GM23338 (cell line): ENCODE measurements at regions not wholly inside any gene's neighbourhood (a gene's known extent, or its start where the extent isn't known, plus 50 kb on each side); places are given as distances from the start of the nearest gene placed in this dataset.

Source experiments
- ATAC-seq: fragments of 200-7000 bp; cut with Tn5 transposase; 3 replicates; pipeline ENCODE4 v1.9.1; 2020
- DNase-seq: peaks from one replicate; pipeline ENCODE4 v3.0.0-alpha.2; 2015; ENCODE audit warnings: low spot score
- H2AFZ ChIP-seq: fragments of 200-600 bp; sonication (generic); 2 replicates; pipeline ENCODE4 v1.8.0; 2016; ENCODE audit warnings: antibody characterized with exemption, mild to moderate bottlenecking, moderate library complexity
- H3F3A ChIP-seq: fragments of 200-600 bp; sonication (generic); replicated peaks from 2 replicates; pipeline ENCODE4 v1.8.0; 2017; ENCODE audit warnings: antibody characterized with exemption, mixed run types, low read depth
- H3K27ac ChIP-seq: fragments of 200-600 bp; sonication (generic); 2 replicates; pipeline ENCODE4 v1.6.1; 2016; ENCODE audit warnings: low read depth
- H3K27me3 ChIP-seq: fragments of 200-600 bp; sonication (generic); 2 replicates; pipeline ENCODE4 v1.8.0; 2016; ENCODE audit warnings: mild to moderate bottlenecking, mixed run types, moderate library complexity; ENCODE audit not compliant: insufficient read depth
- H3K36me3 ChIP-seq: fragments of 200-600 bp; sonication (generic); 2 replicates; pipeline ENCODE4 v1.8.0; 2016; ENCODE audit warnings: mild to moderate bottlenecking; ENCODE audit not compliant: insufficient read depth
- H3K4me1 ChIP-seq: fragments of 200-600 bp; sonication (generic); 2 replicates; pipeline ENCODE4 v1.8.0; 2016; ENCODE audit warnings: mild to moderate bottlenecking, moderate library complexity; ENCODE audit not compliant: insufficient read depth
- H3K4me2 ChIP-seq: fragments of 200-600 bp; sonication (generic); 2 replicates; pipeline ENCODE4 v1.7.1; 2017; ENCODE audit warnings: mixed run types
- H3K4me3 ChIP-seq: fragments of 200-600 bp; sonication (generic); 2 replicates; pipeline ENCODE4 v1.6.1; 2016; ENCODE audit warnings: mixed run types
- H3K79me2 ChIP-seq: fragments of 200-600 bp; sonication (generic); replicated peaks from 2 replicates; pipeline ENCODE4 v1.8.0; 2017; ENCODE audit warnings: mild to moderate bottlenecking; ENCODE audit not compliant: insufficient read depth
- H3K9me2 ChIP-seq: fragments of 200-600 bp; sonication (generic); 2 replicates; pipeline ENCODE4 v1.8.0; 2017; ENCODE audit not compliant: insufficient read depth
- H4K20me1 ChIP-seq: fragments of 200-600 bp; sonication (generic); replicated peaks from 2 replicates; pipeline ENCODE4 v1.8.0; 2017; ENCODE audit warnings: mild to moderate bottlenecking; ENCODE audit not compliant: insufficient read depth
- H3K27ac Mint-ChIP-seq: 2 replicates; pipeline ENCODE4 v1.8.0; 2020; ENCODE audit warnings: inconsistent platforms, mild to moderate bottlenecking, moderate library complexity, mixed read lengths
- H3K27me3 Mint-ChIP-seq: 3 replicates; pipeline ENCODE4 v1.8.0; 2022; ENCODE audit warnings: low read depth, mild to moderate bottlenecking, moderate library complexity, mixed read lengths, inconsistent platforms; ENCODE audit not compliant: insufficient read depth, poor library complexity
- H3K36me3 Mint-ChIP-seq: 3 replicates; pipeline ENCODE4 v1.8.0; 2021; ENCODE audit warnings: low read depth, mild to moderate bottlenecking, inconsistent platforms, moderate library complexity, mixed read lengths
- H3K4me1 Mint-ChIP-seq: 3 replicates; pipeline ENCODE4 v1.8.0; 2020; ENCODE audit warnings: mild to moderate bottlenecking, inconsistent platforms, mixed read lengths
- H3K4me3 Mint-ChIP-seq: 3 replicates; pipeline ENCODE4 v1.8.0; 2021; ENCODE audit warnings: moderate library complexity, mild to moderate bottlenecking, inconsistent platforms, mixed read lengths
- H3K9me3 Mint-ChIP-seq: 3 replicates; pipeline ENCODE4 v1.8.0; 2020; ENCODE audit warnings: moderate library complexity, mild to moderate bottlenecking, inconsistent platforms, mixed read lengths
- CREB1 ChIP-seq: fragments of 250-450 bp; sonication (Bioruptor Pico); IDR thresholded peaks from 2 replicates; pipeline ENCODE4 v1.5.0; 2020; ENCODE audit warnings: low read depth, mild to moderate bottlenecking, moderate library complexity
- EZH2 ChIP-seq: fragments of 200-600 bp; sonication (generic); IDR thresholded peaks from one replicate; pipeline ENCODE4 v1.8.0; 2017; ENCODE audit warnings: antibody characterized with exemption, mild to moderate bottlenecking, low read depth; ENCODE audit not compliant: unreplicated experiment
- EZH2phosphoT487 ChIP-seq: fragments of 200-600 bp; sonication (generic); IDR thresholded peaks from one replicate; pipeline ENCODE4 v1.8.1; 2018; ENCODE audit warnings: antibody characterized with exemption; ENCODE audit not compliant: unreplicated experiment
- POLR2AphosphoS5 ChIP-seq: IDR thresholded peaks from 2 replicates; pipeline ENCODE4 v1.6.1; 2016; ENCODE audit warnings: antibody characterized with exemption, low read depth
- ZNF114 ChIP-seq: fragments of 250-450 bp; sonication (Bioruptor Pico); IDR thresholded peaks from 2 replicates; pipeline ENCODE4 v1.5.0; 2020; ENCODE audit warnings: mild to moderate bottlenecking, moderate library complexity
- TF ChIP-seq, protein P1 (sequence below): IDR thresholded peaks from one replicate; pipeline ENCODE4 v1.6.1; 2018; ENCODE audit warnings: antibody characterized with exemption; ENCODE audit not compliant: unreplicated experiment
- TF ChIP-seq, protein P2 (sequence below): fragments of 250-450 bp; sonication (Bioruptor Pico); IDR thresholded peaks from 2 replicates; pipeline ENCODE4 v1.5.0; 2020; ENCODE audit warnings: mild to moderate bottlenecking, moderate library complexity
- TF ChIP-seq, protein P3 (sequence below): IDR thresholded peaks from 2 replicates; pipeline ENCODE4 v1.6.1; 2016; ENCODE audit warnings: antibody characterized with exemption

DNA sequence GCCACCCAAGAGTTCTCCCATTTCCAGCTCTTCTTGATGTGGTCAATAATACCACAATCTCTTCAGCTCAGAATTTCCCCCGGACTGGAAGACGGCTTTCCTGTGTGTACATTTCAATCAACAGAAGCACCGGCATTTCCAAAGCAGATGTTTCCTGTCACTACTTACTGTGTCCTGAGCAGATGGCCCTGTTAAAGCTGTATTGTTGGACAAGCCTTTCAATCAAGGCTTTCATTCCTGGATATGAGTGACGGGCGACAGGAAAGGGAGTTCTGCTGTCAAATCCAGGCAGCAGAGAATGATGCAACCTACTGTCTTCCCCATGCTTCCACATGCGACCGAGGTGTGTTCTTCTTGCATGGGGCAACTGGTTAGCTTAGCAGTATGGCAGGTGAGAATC, 76.4 kb upstream of the CCDC60 start:
- H3F3A ChIP-seq = no peaks in the 10 kb centered on the region
- H3K27me3 Mint-ChIP-seq = peaks cover 7% of the 10 kb centered on the region
- H2AFZ ChIP-seq = peak overlapping the region; percentile 56
- TF ChIP-seq, protein P1, sequence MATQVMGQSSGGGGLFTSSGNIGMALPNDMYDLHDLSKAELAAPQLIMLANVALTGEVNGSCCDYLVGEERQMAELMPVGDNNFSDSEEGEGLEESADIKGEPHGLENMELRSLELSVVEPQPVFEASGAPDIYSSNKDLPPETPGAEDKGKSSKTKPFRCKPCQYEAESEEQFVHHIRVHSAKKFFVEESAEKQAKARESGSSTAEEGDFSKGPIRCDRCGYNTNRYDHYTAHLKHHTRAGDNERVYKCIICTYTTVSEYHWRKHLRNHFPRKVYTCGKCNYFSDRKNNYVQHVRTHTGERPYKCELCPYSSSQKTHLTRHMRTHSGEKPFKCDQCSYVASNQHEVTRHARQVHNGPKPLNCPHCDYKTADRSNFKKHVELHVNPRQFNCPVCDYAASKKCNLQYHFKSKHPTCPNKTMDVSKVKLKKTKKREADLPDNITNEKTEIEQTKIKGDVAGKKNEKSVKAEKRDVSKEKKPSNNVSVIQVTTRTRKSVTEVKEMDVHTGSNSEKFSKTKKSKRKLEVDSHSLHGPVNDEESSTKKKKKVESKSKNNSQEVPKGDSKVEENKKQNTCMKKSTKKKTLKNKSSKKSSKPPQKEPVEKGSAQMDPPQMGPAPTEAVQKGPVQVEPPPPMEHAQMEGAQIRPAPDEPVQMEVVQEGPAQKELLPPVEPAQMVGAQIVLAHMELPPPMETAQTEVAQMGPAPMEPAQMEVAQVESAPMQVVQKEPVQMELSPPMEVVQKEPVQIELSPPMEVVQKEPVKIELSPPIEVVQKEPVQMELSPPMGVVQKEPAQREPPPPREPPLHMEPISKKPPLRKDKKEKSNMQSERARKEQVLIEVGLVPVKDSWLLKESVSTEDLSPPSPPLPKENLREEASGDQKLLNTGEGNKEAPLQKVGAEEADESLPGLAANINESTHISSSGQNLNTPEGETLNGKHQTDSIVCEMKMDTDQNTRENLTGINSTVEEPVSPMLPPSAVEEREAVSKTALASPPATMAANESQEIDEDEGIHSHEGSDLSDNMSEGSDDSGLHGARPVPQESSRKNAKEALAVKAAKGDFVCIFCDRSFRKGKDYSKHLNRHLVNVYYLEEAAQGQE = no peak
- TF ChIP-seq POLR2AphosphoS5 (no peak), ZNF114 (CRISPR knock-in tag) (no peak), CREB1 (CRISPR knock-in tag) (no peak), EZH2phosphoT487 (no peak), EZH2 (no peak)
- TF ChIP-seq, protein P2, sequence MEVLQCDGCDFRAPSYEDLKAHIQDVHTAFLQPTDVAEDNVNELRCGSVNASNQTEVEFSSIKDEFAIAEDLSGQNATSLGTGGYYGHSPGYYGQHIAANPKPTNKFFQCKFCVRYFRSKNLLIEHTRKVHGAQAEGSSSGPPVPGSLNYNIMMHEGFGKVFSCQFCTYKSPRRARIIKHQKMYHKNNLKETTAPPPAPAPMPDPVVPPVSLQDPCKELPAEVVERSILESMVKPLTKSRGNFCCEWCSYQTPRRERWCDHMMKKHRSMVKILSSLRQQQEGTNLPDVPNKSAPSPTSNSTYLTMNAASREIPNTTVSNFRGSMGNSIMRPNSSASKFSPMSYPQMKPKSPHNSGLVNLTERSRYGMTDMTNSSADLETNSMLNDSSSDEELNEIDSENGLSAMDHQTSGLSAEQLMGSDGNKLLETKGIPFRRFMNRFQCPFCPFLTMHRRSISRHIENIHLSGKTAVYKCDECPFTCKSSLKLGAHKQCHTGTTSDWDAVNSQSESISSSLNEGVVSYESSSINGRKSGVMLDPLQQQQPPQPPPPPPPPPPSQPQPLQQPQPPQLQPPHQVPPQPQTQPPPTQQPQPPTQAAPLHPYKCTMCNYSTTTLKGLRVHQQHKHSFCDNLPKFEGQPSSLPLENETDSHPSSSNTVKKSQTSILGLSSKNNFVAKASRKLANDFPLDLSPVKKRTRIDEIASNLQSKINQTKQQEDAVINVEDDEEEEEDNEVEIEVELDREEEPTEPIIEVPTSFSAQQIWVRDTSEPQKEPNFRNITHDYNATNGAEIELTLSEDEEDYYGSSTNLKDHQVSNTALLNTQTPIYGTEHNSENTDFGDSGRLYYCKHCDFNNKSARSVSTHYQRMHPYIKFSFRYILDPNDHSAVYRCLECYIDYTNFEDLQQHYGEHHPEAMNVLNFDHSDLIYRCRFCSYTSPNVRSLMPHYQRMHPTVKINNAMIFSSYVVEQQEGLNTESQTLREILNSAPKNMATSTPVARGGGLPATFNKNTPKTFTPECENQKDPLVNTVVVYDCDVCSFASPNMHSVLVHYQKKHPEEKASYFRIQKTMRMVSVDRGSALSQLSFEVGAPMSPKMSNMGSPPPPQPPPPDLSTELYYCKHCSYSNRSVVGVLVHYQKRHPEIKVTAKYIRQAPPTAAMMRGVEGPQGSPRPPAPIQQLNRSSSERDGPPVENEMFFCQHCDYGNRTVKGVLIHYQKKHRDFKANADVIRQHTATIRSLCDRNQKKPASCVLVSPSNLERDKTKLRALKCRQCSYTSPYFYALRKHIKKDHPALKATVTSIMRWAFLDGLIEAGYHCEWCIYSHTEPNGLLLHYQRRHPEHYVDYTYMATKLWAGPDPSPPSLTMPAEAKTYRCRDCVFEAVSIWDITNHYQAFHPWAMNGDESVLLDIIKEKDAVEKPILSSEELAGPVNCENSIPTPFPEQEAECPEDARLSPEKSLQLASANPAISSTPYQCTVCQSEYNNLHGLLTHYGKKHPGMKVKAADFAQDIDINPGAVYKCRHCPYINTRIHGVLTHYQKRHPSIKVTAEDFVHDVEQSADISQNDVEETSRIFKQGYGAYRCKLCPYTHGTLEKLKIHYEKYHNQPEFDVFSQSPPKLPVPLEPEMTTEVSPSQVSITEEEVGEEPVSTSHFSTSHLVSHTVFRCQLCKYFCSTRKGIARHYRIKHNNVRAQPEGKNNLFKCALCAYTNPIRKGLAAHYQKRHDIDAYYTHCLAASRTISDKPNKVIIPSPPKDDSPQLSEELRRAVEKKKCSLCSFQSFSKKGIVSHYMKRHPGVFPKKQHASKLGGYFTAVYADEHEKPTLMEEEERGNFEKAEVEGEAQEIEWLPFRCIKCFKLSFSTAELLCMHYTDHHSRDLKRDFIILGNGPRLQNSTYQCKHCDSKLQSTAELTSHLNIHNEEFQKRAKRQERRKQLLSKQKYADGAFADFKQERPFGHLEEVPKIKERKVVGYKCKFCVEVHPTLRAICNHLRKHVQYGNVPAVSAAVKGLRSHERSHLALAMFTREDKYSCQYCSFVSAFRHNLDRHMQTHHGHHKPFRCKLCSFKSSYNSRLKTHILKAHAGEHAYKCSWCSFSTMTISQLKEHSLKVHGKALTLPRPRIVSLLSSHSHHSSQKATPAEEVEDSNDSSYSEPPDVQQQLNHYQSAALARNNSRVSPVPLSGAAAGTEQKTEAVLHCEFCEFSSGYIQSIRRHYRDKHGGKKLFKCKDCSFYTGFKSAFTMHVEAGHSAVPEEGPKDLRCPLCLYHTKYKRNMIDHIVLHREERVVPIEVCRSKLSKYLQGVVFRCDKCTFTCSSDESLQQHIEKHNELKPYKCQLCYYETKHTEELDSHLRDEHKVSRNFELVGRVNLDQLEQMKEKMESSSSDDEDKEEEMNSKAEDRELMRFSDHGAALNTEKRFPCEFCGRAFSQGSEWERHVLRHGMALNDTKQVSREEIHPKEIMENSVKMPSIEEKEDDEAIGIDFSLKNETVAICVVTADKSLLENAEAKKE = no peak
- TF ChIP-seq, protein P3, sequence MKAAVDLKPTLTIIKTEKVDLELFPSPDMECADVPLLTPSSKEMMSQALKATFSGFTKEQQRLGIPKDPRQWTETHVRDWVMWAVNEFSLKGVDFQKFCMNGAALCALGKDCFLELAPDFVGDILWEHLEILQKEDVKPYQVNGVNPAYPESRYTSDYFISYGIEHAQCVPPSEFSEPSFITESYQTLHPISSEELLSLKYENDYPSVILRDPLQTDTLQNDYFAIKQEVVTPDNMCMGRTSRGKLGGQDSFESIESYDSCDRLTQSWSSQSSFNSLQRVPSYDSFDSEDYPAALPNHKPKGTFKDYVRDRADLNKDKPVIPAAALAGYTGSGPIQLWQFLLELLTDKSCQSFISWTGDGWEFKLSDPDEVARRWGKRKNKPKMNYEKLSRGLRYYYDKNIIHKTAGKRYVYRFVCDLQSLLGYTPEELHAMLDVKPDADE = no peak
- no peak overlapping the region for H3K4me2 ChIP-seq
- no peaks in the 10 kb centered on the region for H4K20me1 ChIP-seq
- no peaks in the 10 kb centered on the region for H3K27me3 ChIP-seq
- H3K36me3 Mint-ChIP-seq = no peaks in the 10 kb centered on the region; the same call in 2 of the 3 replicates
- no peak for ATAC-seq
- no peak overlapping the region; the same call in 1 of the 2 replicates for H3K27ac Mint-ChIP-seq
- H3K4me1 Mint-ChIP-seq = 0 out of 3 replicates have a peak, but pooled peaks cover under 1% of the 10 kb centered on the region
- no peak for DNase-seq
- no peak overlapping the region for H3K4me3 ChIP-seq
- H3K9me2 ChIP-seq = no peaks in the 10 kb centered on the region
- peaks cover 2% of the 10 kb centered on the region; the same call in 1 of the 3 replicates for H3K9me3 Mint-ChIP-seq
- no peak overlapping the region for H3K4me3 Mint-ChIP-seq
- H3K27ac ChIP-seq = no peak overlapping the region
- no peaks in the 10 kb centered on the region for H3K79me2 ChIP-seq
- H3K4me1 ChIP-seq = no peaks in the 10 kb centered on the region
- no peaks in the 10 kb centered on the region for H3K36me3 ChIP-seq
